Esophagus muscularis mucosa (tissue), 4 donors: ENCODE measurements at regions not wholly inside any gene's neighbourhood (a gene's known extent, or its start where the extent isn't known, plus 50 kb on each side); places are given as distances from the start of the nearest gene placed in this dataset.

Source experiments
- CTCF ChIP-seq, 3 experiments: fragments of 200-600 bp in 2 of 3; fragments of 450-650 bp in 1 of 3; sonication (generic) in 2 of 3; IDR thresholded peaks; one replicate each; pipeline ENCODE4 v1.5.1; 2017 to 2019; ENCODE audit warnings: antibody characterized with exemption in 3 of 3, mild to moderate bottlenecking in 2 of 3, moderate library complexity in 1 of 3
- EP300 ChIP-seq: sonication (generic); formaldehyde crosslinking; IDR thresholded peaks from one replicate; pipeline ENCODE4 v1.6.1; 2017; ENCODE audit warnings: antibody characterized with exemption
- POLR2A ChIP-seq: fragments of 450-650 bp; IDR thresholded peaks from one replicate; pipeline ENCODE4 v1.6.1; 2017; ENCODE audit warnings: antibody characterized with exemption, moderate library complexity, mild to moderate bottlenecking, low read depth
- POLR2AphosphoS5 ChIP-seq, 2 donors: sonication (generic); formaldehyde crosslinking; IDR thresholded peaks; one replicate each; pipeline ENCODE4 v1.6.1; 2017; ENCODE audit warnings: antibody characterized with exemption in 2 of 2

GRCh38 chr10:57786331-57786730 lies 481.4 kb downstream of the IPMK start:
- TF ChIP-seq CTCF (IDR thresholded peaks at IDR 0.05) (no peak), POLR2AphosphoS5 (IDR thresholded peaks at IDR 0.05) (no peak), EP300 (no peak), POLR2A (no peak)
